GM10847 (cell line): ENCODE measurements at regions not wholly inside any gene's neighbourhood (a gene's known extent, or its start where the extent isn't known, plus 50 kb on each side); places are given as distances from the start of the nearest gene placed in this dataset.

Experiments used
- POLR2A ChIP-seq: IDR thresholded peaks from 2 replicates; pipeline ENCODE4 v1.6.1; 2011; ENCODE audit not compliant: insufficient read length; ENCODE audit errors: extremely low read depth

DNA sequence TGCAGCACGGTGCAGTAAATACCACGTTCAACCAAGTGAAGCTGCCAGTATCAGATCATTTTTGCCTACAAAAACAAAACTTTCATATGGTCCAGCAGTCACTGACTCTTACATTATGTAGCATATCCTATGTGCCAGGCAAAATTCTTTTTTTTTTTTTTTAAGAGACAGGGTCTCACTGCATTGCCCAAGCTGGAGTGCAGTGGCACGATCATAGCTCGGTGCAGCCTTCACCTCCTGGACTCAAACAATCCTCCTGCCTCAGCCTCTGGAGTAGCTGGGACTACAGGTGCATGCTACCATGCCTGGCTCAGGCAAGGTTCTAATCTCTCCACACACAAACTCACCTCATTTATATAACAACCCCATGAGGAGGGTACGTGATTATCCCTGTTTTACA lies 208.6 kb upstream of the JARID2 start:
- no peak for TF ChIP-seq POLR2A

DNA sequence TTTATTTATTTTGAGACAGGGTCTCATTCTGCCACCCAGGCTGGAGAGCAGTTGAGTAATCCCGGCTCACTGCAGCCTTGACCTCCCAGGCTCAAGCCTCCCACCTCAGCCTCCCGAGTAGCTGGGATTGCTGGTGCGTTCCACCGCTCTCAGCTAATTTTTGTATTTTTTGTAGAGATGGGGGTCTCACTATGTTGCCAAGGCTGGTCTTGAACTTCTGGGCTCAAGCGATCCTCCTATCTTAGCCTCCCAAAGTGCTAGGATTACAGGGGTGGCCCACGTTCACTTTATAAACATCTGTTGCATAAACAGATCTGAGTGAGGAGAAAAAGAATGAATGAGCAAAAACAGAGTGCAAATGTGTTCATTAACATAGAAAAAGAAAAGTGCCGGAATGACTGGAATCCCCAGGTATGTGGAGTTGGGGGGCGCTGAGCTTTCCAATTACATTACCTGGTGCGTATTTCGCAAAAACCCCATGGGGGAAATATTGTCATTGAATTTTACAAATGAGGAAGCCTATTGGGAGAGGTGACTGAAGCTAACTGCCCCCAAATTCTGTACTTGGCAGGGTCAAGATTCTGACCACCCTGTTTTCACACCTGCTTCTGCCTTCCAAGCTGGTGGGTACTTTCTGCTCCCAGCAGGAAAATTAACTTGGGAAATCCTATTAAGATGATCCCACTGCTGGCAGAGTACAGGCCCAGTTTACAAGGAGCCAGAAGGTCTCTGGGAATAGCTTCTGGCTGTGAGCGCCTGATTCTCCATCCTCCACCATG lies 207.7 kb upstream of the JARID2 start:
- no peak for TF ChIP-seq POLR2A

DNA sequence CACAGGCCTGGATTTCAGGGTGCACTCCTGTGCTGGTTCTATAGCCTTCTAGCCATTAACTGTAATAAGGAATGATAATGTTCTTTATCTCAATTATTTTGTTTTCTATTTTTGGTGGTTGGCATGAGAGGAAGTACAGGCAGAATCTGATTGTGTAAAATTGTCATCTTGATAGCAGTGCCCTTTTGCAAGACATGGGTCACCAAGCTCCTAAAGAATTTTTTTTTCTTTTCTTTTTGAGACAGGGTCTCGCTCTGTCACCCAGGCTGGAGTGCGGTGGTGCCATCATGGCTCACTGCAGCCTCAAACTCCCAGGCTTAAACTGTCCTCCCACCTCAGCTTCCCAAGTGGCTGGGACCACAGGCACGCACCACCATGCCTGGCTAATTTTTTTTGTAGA lies 206.7 kb upstream of the JARID2 start:
- no peak for TF ChIP-seq POLR2A

DNA sequence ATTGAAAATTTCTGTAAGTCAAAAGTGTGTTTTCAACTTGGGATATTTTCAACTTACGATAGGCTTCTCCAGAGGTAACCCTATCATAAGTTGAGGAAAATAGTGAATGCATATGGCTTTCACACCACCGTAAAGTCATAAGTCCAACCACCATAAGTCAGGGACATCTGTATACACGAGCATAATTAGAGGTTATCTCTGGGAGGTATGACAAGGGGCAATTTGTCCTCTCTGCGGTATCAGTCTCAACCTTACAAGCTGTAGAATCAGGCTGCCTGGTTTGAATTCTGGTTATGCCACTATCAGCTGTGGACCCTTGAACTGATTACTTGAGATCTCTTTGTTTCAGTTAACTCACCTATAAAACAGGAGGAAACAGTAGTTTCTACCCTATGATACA lies 202.9 kb upstream of the JARID2 start:
- no peak for TF ChIP-seq POLR2A

DNA sequence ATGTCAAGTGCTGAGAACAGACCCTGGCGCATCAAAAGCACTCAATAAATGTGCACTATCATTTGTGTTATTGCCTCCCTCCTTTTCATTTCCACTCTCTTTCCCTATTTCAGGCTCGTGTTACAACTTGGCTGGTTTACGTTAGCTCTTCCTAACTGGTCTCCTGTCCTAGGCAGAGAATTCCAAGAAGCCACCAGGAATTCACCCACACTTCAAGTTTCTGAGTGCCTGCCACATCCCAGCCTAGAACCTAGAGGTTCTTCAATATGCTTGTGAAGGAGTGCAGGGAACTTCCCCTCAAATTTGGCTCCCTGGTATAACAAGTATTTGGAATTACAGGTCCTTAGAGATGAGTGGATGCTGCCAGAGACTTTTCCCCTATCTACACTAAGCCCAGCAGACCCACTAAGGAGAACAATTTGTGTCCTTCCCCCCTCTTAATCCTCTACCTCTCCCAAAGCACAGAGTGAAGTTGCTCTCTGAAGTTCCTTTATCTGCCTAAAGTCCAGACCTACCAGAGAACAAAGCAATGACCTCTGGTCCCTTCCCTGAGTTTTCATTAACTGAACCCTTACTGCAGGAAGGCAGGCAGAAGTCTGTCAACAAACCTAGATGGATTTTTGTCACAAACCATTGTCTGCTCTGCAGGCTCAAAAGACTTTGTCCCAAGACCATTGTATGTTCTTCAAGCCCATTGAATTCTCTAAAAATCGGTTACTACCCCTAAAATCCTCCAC lies 201.6 kb upstream of the JARID2 start:
- no peak for TF ChIP-seq POLR2A

DNA sequence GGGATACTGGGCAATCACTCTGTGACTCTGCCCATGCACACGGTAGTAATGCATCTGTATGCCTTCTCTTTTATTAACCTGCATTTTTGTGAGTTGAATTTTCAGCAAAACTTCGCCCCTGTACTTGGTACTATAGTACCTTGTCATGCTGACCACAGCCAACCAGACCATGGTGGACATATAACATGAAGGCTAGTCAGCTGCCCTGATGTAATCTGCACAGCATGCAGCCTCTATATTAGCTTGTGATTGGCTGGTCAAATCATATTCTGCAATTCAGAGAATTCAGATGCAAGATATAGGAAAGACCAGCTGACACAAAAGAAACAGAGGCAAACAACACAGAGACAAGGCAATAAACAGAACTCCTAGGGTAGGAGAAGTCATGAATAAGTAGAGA lies 200.9 kb upstream of the JARID2 start:
- no peak for TF ChIP-seq POLR2A

DNA sequence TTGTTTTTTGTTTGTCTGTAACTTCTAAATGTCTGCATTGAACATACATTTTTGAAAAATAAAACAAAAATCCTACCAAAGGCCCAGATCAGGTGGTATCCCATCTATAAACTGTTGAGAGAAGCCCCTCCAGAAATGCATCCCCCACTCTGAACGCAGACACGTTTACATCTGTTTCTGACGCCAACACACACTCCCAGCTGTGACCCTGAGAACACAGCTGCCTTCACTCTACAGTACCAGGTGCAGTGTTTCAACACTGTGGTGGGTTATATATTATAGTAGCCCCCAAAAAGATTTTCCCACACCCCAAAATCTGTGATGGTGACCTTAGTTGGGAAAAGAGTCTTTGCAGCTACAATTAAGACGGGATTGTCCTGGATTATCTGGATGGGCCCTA lies 199.1 kb upstream of the JARID2 start:
- no peak for TF ChIP-seq POLR2A

DNA sequence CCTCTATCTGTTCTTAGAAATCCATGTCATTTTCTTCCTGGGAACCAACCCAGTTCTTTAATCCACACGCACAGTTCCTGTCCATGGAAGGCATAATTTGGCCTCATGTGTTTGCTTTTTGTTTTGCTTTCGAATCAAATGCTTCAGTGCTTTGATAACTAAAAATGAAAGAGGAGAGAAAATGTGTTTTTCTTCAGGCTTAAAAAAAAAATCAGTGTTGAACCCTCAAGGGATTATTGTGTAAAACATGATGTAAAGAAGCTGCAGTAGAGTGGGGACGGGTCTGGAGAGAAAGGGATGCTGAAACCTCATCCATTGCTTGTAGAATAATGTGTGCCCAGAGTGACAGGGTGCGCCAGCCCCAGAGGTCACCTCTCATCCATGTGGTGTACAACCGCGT lies 197.5 kb upstream of the JARID2 start:
- no peak for TF ChIP-seq POLR2A

DNA sequence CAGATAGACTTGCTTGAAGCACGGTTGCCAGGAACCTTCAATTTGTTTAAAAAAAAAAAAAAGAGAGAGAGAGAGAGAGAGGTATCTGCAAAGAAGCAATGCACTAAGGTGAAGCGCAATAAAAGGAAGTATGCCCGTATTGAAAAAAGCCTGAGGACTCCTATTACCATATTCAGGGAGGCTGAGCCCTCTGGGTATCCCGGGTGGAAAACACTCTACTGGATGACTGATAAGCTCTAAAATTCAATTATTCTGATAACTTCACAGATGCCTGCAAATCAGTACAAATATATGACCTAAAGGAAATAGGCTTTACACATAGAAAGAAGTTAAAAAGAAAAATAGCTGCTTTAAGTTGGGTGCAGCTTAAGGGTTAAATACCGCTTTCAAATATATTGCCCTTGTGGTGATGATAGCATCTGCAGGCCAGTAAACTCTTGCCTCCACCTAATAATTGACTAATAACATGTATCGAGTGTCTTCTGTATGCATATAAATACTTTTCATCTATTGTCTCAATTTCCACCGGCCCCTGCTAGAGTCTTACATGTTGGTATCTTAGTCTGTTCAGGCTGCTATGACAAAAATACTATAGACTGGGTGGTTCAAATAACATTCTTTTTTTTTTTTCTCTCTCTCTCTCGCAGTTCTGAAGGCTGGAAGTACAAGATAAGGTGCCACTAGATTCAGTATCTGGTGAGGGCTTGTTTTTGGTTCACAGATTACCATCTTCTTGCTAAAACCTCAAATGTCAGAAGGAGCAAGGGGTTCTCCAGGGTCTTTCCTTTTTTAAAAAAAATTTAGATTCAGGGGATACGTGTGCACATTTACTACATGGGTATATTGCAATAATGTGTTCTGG lies 187.4 kb upstream of the JARID2 start:
- no peak for TF ChIP-seq POLR2A

DNA sequence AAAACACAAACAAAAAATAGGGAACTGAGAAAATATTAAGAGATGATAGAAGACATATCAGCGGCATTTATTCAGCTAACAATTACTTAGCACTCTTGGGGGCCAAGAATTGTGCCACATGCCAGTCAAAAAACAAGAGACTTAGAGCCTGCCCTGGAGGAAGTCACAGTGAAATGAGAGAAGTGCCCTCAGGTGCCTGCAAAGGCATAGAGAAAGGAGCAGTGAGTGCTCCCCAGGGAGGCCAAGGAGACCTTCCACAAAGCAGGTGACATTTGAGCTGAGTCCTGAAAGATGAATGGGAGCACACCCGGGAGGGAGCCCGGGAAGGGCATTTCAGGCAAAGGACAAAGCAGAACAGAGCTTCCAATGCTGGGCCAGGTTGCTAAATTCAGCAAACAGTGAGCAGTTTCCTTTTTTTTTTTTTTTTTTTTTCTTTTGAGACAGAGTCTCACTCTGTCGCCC lies 184.7 kb upstream of the JARID2 start:
- TF ChIP-seq POLR2A = no peak

DNA sequence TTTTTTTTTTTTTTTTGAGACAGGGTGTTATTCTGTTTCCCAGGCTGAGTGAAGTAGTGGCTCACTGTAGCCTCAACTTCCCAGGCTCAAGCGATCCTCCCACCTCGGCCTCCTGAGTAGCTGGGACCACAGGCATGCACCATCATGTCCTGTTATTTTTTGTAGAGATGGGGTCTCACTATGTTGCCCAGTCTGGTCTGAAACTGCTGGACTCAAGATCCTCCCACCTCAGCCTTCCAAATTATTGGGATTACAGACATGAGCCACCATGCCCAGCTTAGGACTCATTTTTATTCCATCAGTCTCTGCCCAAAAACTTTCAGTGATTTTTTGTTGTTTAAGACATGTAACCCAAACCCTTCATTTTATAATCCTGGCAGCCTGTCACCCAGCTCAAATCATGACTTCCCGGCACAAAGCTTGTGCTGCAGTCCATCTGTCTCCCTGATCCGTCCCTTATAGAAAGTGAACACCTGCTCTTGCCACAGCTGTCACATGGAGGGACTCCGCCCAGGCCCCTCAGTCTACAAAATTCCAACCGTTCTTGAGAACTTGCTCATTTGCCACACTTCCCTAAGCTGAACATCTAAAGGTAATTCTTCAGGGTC lies 183.9 kb upstream of the JARID2 start:
- TF ChIP-seq POLR2A = no peak

DNA sequence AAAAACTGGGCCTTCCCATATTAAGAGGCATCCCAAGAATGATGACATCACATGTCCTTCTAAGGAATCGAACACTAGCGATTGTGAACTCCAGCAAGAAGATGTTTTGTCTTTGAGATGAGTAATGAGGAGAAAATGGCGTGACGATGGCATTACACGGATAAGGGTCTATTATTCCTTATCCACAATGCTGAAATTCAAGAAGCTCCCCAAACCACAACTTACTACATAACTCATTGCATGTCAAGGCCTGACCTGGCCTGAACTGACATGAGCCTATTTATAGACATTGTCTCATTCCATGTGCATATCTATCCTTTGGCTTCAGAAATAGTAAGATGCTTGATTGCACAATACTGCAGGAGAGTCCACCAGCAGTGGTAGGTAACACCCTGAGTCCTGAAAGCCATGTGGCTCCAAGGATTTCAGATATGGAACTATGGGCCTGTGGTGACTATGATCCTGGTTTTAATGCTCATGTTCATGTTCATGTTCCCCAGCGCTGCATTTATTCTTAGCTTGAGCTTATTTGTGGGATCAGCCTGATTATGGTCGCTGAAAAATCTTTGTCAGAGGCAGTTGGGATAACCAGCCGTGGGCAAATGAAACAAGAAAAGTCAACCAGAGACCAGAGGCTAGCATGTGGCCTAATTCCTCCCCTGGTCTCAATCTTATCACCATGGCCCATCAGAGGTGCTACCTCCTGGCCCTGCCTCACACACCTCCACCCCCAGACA lies 183.2 kb upstream of the JARID2 start:
- no peak for TF ChIP-seq POLR2A

DNA sequence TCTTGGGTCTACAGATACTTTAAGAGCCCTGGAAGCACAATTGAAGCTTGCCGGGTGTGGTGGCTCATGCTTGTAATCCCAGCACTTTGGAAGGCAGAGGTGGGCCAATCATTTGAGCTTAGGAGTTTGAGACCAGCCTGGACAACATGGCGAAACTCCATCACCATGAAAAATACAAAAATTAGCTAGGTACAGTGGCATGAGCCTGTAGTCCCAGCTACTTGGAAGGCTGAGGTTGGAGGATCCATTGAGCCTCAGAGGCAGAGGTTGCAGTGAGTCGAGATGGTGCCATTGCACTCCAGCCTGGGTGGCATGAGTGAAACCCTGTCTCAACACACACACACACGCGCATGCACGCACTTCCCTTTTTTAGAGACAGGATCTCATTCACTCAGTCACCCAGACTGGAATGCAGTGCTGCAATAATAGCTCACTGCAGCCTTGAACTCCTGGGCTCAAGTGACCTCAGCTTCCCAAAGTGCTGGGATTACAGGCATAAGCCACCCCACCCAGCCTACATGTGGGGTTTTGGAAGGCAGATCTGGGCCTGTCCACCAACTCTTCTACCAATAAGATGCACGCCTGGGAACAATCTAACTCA lies 182.5 kb upstream of the JARID2 start:
- no peak for TF ChIP-seq POLR2A
